ENCODE measurements at regions not wholly inside any gene's neighbourhood (a gene's known extent, or its start where the extent isn't known, plus 50 kb on each side); places are given as distances from the start of the nearest gene placed in this dataset.

DNA sequence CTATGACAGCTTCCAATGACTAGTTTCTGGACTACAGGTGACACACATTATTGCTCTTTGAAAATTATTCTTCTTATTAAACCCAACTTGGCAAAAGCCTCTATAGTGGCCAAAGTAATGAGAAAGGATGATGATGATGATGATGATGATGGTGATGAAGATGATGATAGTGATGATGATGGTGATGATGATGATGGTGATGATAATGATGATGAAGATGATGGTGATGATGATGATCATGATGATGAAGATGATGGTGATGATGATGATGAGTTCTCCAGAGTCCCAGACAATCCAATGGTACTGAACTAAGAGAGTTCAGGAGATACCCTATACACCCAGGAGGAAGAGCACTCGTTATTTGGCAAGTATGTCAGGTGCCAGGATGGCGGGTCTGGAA, 739.4 kb downstream of the IRX1 start:
- 46 to 51% methylated on average over 2 of the region's 2 CpGs for WGBS, 2 donors
- H3K4me3 ChIP-seq: no peak overlapping the region
- no peak for DNase-seq
- H3K36me3 ChIP-seq: no peaks in the 10 kb centered on the region
- no peak overlapping the region for H3K27ac ChIP-seq
- intact Hi-C loops (cut with DNase I): no loop called here
- no peaks in the 10 kb centered on the region for H3K9me3 ChIP-seq
- TF ChIP-seq, protein P1, sequence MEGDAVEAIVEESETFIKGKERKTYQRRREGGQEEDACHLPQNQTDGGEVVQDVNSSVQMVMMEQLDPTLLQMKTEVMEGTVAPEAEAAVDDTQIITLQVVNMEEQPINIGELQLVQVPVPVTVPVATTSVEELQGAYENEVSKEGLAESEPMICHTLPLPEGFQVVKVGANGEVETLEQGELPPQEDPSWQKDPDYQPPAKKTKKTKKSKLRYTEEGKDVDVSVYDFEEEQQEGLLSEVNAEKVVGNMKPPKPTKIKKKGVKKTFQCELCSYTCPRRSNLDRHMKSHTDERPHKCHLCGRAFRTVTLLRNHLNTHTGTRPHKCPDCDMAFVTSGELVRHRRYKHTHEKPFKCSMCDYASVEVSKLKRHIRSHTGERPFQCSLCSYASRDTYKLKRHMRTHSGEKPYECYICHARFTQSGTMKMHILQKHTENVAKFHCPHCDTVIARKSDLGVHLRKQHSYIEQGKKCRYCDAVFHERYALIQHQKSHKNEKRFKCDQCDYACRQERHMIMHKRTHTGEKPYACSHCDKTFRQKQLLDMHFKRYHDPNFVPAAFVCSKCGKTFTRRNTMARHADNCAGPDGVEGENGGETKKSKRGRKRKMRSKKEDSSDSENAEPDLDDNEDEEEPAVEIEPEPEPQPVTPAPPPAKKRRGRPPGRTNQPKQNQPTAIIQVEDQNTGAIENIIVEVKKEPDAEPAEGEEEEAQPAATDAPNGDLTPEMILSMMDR (IDR thresholded peaks at IDR 0.05): no peak
- TF ChIP-seq POLR2A (IDR thresholded peaks at IDR 0.05): no peak
- no peaks in the 10 kb centered on the region for H3K27me3 ChIP-seq
- H3K4me1 ChIP-seq: no peaks in the 10 kb centered on the region

DNA sequence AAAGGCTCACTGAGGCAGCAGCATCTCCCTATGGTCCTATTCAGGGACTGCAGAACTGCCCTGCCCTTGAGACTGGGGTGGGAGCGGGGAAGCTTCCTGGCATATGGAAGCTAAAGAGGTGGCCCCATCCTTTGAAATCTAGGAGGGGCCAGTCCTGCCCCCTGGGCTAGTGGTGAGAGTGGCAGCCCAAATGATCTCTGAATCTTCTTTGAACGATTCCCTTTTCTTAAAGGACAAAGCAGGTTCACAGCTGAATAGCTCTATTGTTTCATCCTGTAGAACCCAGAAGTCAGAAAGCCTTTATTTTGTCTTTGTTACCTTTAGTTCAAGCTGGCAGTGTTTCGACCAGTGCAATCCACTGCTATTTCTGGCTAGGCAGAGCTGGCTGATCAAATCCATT, 741.9 kb downstream of the IRX1 start:
- no peak for TF ChIP-seq POLR2A (IDR thresholded peaks at IDR 0.05)
- no peak overlapping the region for H3K27ac ChIP-seq
- no peaks in the 10 kb centered on the region for H3K27me3 ChIP-seq
- WGBS, 2 donors: 49 to 62% methylated on average over 3 of the region's 3 CpGs
- no peaks in the 10 kb centered on the region for H3K36me3 ChIP-seq
- H3K9me3 ChIP-seq: no peaks in the 10 kb centered on the region
- intact Hi-C loops (cut with DNase I): no loop called here
- H3K4me1 ChIP-seq: no peaks in the 10 kb centered on the region
- DNase-seq: no peak
- H3K4me3 ChIP-seq: no peak overlapping the region

DNA sequence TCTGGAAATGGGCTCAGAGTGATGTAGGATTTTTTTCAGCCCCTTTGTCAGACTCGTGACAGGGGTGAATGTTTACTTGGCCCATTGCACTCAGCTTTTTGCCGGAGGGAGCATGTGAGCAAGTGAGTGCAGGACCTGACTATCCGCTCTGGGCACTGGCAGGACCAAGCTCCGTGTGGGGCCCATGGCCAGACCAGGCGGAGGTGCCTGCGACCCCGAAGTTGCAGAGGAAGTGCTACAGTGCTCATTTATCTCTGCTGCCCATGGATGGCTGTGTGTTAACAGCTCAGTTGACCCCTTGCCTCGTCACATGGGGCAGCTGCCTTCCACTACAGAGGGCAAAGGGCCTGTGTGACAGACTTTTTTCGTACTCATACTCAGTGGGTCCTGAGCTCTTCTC, 744.3 kb downstream of the IRX1 start:
- TF ChIP-seq, protein P1 (IDR thresholded peaks at IDR 0.05): no peak
- TF ChIP-seq POLR2A (IDR thresholded peaks at IDR 0.05): no peak
- no peak overlapping the region for H3K4me3 ChIP-seq
- H3K27ac ChIP-seq: no peak overlapping the region
- no peaks in the 10 kb centered on the region for H3K4me1 ChIP-seq
- no peaks in the 10 kb centered on the region for H3K9me3 ChIP-seq
- whole genome bisulfite sequencing, 2 donors: 40 to 52% methylated on average over 1 to 8 of the region's 9 CpGs
- H3K27me3 ChIP-seq: no peaks in the 10 kb centered on the region
- DNase-seq: no peak
- intact Hi-C loops (cut with DNase I): no loop called here
- no peaks in the 10 kb centered on the region for H3K36me3 ChIP-seq

DNA sequence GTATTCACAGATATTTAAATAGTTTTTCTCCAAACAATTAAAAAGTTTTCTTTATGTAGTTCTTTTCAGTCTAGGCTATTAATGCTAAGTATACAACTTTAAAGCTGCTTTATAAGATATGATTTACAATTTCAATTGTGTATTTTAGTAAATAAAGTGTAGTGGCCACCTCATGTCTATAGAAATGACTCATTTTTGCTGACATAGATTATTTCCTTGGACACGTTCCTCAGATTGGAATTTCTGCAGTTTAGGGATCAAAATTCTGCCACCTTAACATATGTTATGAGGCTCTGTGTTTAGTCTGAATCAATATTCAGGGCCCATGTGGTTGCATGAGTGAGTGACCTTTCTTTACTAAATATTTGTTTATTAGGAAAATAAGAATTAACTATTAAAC, 750.2 kb downstream of the IRX1 start:
- Histone ChIP-seq H3K36me3 (no peaks in the 10 kb centered on the region), H3K27me3 (no peaks in the 10 kb centered on the region), H3K27ac (no peak overlapping the region), H3K9me3 (no peaks in the 10 kb centered on the region), H3K4me3 (no peak overlapping the region), H3K4me1 (no peaks in the 10 kb centered on the region)
- no peak for DNase-seq
- 19 to 25% methylated on average over 1 of the region's 1 CpG for WGBS, 2 donors
- intact Hi-C loops (cut with DNase I): no loop called here
- TF ChIP-seq, protein P1 (IDR thresholded peaks at IDR 0.05): no peak
- no peak for TF ChIP-seq POLR2A (IDR thresholded peaks at IDR 0.05)

DNA sequence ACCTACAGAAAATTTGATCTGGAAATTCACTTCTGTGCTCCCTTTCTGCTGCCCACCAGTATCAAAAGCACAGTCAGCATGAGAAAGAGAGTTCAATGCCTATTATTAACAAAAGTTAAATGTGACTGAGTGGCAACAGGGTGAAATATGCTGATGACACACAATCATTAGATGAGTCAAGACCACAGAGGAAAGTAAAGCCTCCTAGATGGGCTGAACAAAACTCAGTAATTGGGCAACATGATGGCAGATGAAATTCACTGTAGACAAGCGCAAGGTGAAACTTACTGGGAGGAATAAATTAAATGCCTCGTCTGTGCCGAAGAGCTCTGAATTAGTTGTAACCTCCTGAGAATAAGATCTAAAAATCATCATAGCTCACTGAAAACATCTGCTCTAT, 752.8 kb downstream of the IRX1 start:
- Histone ChIP-seq H3K27me3 (no peaks in the 10 kb centered on the region), H3K36me3 (no peaks in the 10 kb centered on the region), H3K9me3 (no peaks in the 10 kb centered on the region), H3K4me3 (no peak overlapping the region), H3K27ac (no peak overlapping the region), H3K4me1 (no peaks in the 10 kb centered on the region)
- intact Hi-C loops (cut with DNase I): no loop called here
- 65 to 88% methylated on average over 3 of the region's 3 CpGs for WGBS, 2 donors
- DNase-seq: no peak
- TF ChIP-seq POLR2A (IDR thresholded peaks at IDR 0.05): no peak
- TF ChIP-seq, protein P1 (IDR thresholded peaks at IDR 0.05): no peak

DNA sequence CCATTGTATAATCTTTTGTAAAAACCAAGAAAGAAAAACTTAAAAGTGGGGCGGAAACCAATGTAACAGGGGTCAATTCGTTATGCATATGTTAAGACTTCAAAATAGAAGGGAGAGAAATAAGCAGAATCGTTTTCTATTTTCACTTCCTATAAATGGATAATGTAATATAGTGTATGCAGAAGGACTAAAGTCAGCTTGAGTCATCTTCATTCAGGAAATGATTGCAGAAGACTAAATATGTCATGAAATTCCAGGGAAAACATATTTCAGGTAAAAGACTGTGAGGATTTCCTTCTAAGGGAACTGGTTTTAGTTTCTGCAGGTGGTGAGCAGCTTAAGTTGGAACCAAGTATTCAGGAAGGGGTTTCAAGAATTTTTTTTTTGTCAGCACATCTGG, 753.3 kb downstream of the IRX1 start:
- H3K9me3 ChIP-seq: no peaks in the 10 kb centered on the region
- H3K4me3 ChIP-seq: no peak overlapping the region
- no peaks in the 10 kb centered on the region for H3K4me1 ChIP-seq
- intact Hi-C loops (cut with DNase I): no loop called here
- no peaks in the 10 kb centered on the region for H3K36me3 ChIP-seq
- no peaks in the 10 kb centered on the region for H3K27me3 ChIP-seq
- no peak overlapping the region for H3K27ac ChIP-seq
- DNase-seq: no peak
- TF ChIP-seq, protein P1 (IDR thresholded peaks at IDR 0.05): no peak
- TF ChIP-seq POLR2A (IDR thresholded peaks at IDR 0.05): no peak
- WGBS, 2 donors: 47 to 59% methylated on average over 3 of the region's 3 CpGs

Measured in esophagus squamous epithelium (tissue), 5 donors.